A549 (cell line): ENCODE measurements at regions not wholly inside any gene's neighbourhood (a gene's known extent, or its start where the extent isn't known, plus 50 kb on each side); places are given as distances from the start of the nearest gene placed in this dataset.
A peak's percentile ranks its signal among the peaks of the same experiment; 100 is the strongest.

ENCODE experiments used
- ATAC-seq, 2 experiments: fragments of 200-7000 bp in 1 of 2; fragments of >200 bp in 1 of 2; cut with Nextera tagmentation in 1 of 2; cut with Tn5 transposase in 1 of 2; 3 replicates each; pipeline versions ENCODE4 v1.8.0 to v1.9.1; 2018 to 2020; ENCODE audit warnings: mild to moderate bottlenecking in 1 of 2, moderate library complexity in 1 of 2
- CTCF ChIA-PET: fragments of 300-600 bp; sonication (Branson Sonifier 250); formaldehyde crosslinking; extraction: SDS; loops from one replicate; lab custom pipeline; 2021; ENCODE audit warnings: antibody characterized with exemption, inconsistent platforms; lab: Yijun Ruan, JAX
- POLR2A ChIA-PET: fragments of 350-600 bp; formaldehyde crosslinking; extraction: SDS; loops from one replicate; lab custom pipeline; 2021; ENCODE audit warnings: antibody characterized with exemption, inconsistent platforms; lab: Yijun Ruan, JAX
- DNase-seq, 2 experiments: peaks; one replicate each; pipeline versions ENCODE4 v3.0.0 to v3.0.0-alpha.2; 2011 to 2016; ENCODE audit warnings: low read depth in 1 of 2, low spot score in 1 of 2
- FAIRE-seq: peaks from 2 replicates; lab custom pipeline; 2011; peaks lifted over from hg19 to GRCh38; lab: Jason Lieb, UNC
- H3K27ac ChIP-seq, 2 experiments: fragments of >200 bp; sonication (Bioruptor Twin); formaldehyde crosslinking; 3 replicates each; pipeline ENCODE4 v1.5.1; 2016 to 2017
- H3K4me1 ChIP-seq: fragments of >200 bp; sonication (Bioruptor Twin); formaldehyde crosslinking; 3 replicates; pipeline ENCODE4 v1.6.1; 2016
- H3K4me2 ChIP-seq: fragments of >200 bp; sonication (Bioruptor Twin); formaldehyde crosslinking; 3 replicates; pipeline ENCODE4 v1.6.1; 2016
- H3K4me3 ChIP-seq: fragments of >200 bp; sonication (Bioruptor Twin); formaldehyde crosslinking; 3 replicates; pipeline ENCODE4 v1.5.1; 2016
- H3K9me3 ChIP-seq: fragments of >200 bp; sonication (Bioruptor Twin); formaldehyde crosslinking; 3 replicates; pipeline ENCODE4 v1.6.1; 2016
- CEBPB ChIP-seq, 2 experiments: fragments of >200 bp in 1 of 2; sonication (Bioruptor Twin) in 1 of 2; formaldehyde crosslinking in 1 of 2; IDR thresholded peaks; 2 replicates each; pipeline ENCODE4 v1.6.1; 2012 to 2016
- CHD4 ChIP-seq: fragments of 200-600 bp; sonication (generic); IDR thresholded peaks from 2 replicates; pipeline ENCODE4 v1.6.1; 2016; ENCODE audit warnings: antibody characterized with exemption, mild to moderate bottlenecking, borderline replicate concordance
- CTCF ChIP-seq: fragments of >200 bp; sonication (Bioruptor Twin); formaldehyde crosslinking; IDR thresholded peaks from 3 replicates; pipeline ENCODE4 v1.5.1; 2016
- EHMT2 ChIP-seq: fragments of 200-600 bp; sonication (generic); IDR thresholded peaks from 2 replicates; pipeline ENCODE4 v1.6.1; 2016; ENCODE audit warnings: antibody characterized with exemption, low read depth, mild to moderate bottlenecking, moderate library complexity
- EP300 ChIP-seq, 2 experiments: fragments of >200 bp; sonication (Bioruptor Twin); formaldehyde crosslinking; IDR thresholded peaks; 2 replicates in 1 of 2; 3 replicates in 1 of 2; pipeline ENCODE4 v1.6.1; 2016 to 2017
- ESRRA ChIP-seq: fragments of 150-350 bp; IDR thresholded peaks from 2 replicates; pipeline ENCODE4 v1.6.1; 2014; ENCODE audit warnings: mild to moderate bottlenecking, low read length, borderline replicate concordance
- HES2 ChIP-seq: fragments of >200 bp; sonication (Bioruptor Twin); formaldehyde crosslinking; IDR thresholded peaks from 2 replicates; pipeline ENCODE4 v1.6.1; 2016
- HOXB13 ChIP-seq: fragments of 250-450 bp; sonication (Bioruptor Pico); IDR thresholded peaks from 2 replicates; pipeline ENCODE4 v1.5.0; 2020; ENCODE audit warnings: low read depth, mild to moderate bottlenecking, moderate library complexity
- JUN ChIP-seq, 2 experiments: fragments of >200 bp; sonication (Bioruptor Twin); formaldehyde crosslinking; IDR thresholded peaks; 2 replicates in 1 of 2; 3 replicates in 1 of 2; pipeline ENCODE4 v1.6.1; 2016 to 2017
- JUNB ChIP-seq: fragments of >200 bp; sonication (Bioruptor Twin); formaldehyde crosslinking; IDR thresholded peaks from 2 replicates; pipeline ENCODE4 v1.6.1; 2016
- KDM5A ChIP-seq: fragments of 200-600 bp; sonication (generic); IDR thresholded peaks from 2 replicates; pipeline ENCODE4 v1.6.1; 2016; ENCODE audit warnings: antibody characterized with exemption, mild to moderate bottlenecking
- MAZ ChIP-seq: fragments of 150-350 bp; IDR thresholded peaks from 2 replicates; pipeline ENCODE4 v1.6.1; 2014; ENCODE audit warnings: antibody characterized with exemption, low read depth, low read length, borderline replicate concordance
- NFE2L2 ChIP-seq: fragments of 150-350 bp; conservative IDR thresholded peaks from 2 replicates; pipeline ENCODE4 v1.6.1; 2014; ENCODE audit warnings: low read length
- NPAS2 ChIP-seq: fragments of 250-450 bp; sonication (Bioruptor Pico); IDR thresholded peaks from 2 replicates; pipeline ENCODE4 v1.8.0; 2022; ENCODE audit warnings: mild to moderate bottlenecking, moderate library complexity, borderline replicate concordance
- NR3C1 ChIP-seq: fragments of >200 bp; sonication (Bioruptor Twin); formaldehyde crosslinking; IDR thresholded peaks from 3 replicates; pipeline ENCODE4 v1.6.1; 2017
- PHF8 ChIP-seq: fragments of 200-600 bp; sonication (generic); IDR thresholded peaks from 2 replicates; pipeline ENCODE4 v1.6.1; 2016; ENCODE audit warnings: low read depth, mild to moderate bottlenecking, antibody characterized with exemption, moderate library complexity, borderline replicate concordance
- RFX5 ChIP-seq: fragments of 450-650 bp; IDR thresholded peaks from 2 replicates; pipeline ENCODE4 v1.7.1; 2014; ENCODE audit warnings: antibody characterized with exemption, mild to moderate bottlenecking, moderate library complexity
- SREBF2 ChIP-seq: fragments of 450-650 bp; IDR thresholded peaks from 2 replicates; pipeline ENCODE4 v1.6.1; 2014; ENCODE audit warnings: mild to moderate bottlenecking, moderate library complexity
- TFCP2L1 ChIP-seq: fragments of 250-450 bp; sonication (Bioruptor Pico); IDR thresholded peaks from 2 replicates; pipeline ENCODE4 v1.5.0; 2021; ENCODE audit warnings: mild to moderate bottlenecking
- ZC3H11A ChIP-seq: fragments of 450-650 bp; IDR thresholded peaks from 2 replicates; pipeline ENCODE4 v1.6.1; 2014; ENCODE audit warnings: antibody characterized with exemption, mild to moderate bottlenecking
- ZFP36 ChIP-seq: fragments of 450-650 bp; IDR thresholded peaks from 2 replicates; pipeline ENCODE4 v1.6.1; 2014; ENCODE audit warnings: borderline replicate concordance; ENCODE audit not compliant: partially characterized antibody
- ZNF302 ChIP-seq: fragments of 250-450 bp; sonication (Bioruptor Pico); IDR thresholded peaks from 2 replicates; pipeline ENCODE4 v1.9.0; 2021; ENCODE audit warnings: inconsistent platforms, mild to moderate bottlenecking, moderate library complexity
- ZSCAN20 ChIP-seq: fragments of 250-450 bp; sonication (Bioruptor Pico); IDR thresholded peaks from 2 replicates; pipeline ENCODE4 v1.8.0; 2022; ENCODE audit warnings: mild to moderate bottlenecking, moderate library complexity
- WGBS: methylation state at CpG from one replicate; pipeline ENCODE4 v1.1.6; 2017; ENCODE audit errors: missing lambda C conversion rate; 5-methylcytosine and 5-hydroxymethylcytosine counted together
- TF ChIP-seq, protein P1 (sequence below): fragments of 150-350 bp; IDR thresholded peaks from 2 replicates; pipeline ENCODE4 v1.6.1; 2014; ENCODE audit warnings: low read depth, mild to moderate bottlenecking, low read length
- TF ChIP-seq, protein P2 (sequence below): fragments of >200 bp; sonication (Bioruptor Twin); formaldehyde crosslinking; IDR thresholded peaks from 3 replicates; pipeline ENCODE4 v1.6.1; 2016
- TF ChIP-seq, protein P3 (sequence below): fragments of 450-650 bp; IDR thresholded peaks from 2 replicates; pipeline ENCODE4 v1.6.1; 2014; ENCODE audit warnings: antibody characterized with exemption
- TF ChIP-seq, protein P4 (sequence below): IDR thresholded peaks from 2 replicates; pipeline ENCODE4 v1.6.1; 2012
- TF ChIP-seq, protein P5 (sequence below): fragments of 250-450 bp; sonication (Bioruptor Pico); IDR thresholded peaks from 2 replicates; pipeline ENCODE4 v1.5.0; 2020; ENCODE audit warnings: low read depth, mild to moderate bottlenecking, moderate library complexity

- 0% methylated on average over 1 of the region's 1 CpG for WGBS
- no peaks in the 10 kb centered on the region for H3K4me1 ChIP-seq
- no peak overlapping the region for H3K4me2 ChIP-seq
- TF ChIP-seq RFX5: no peak
- TF ChIP-seq HES2: peak; percentile 77
- TF ChIP-seq JUNB: peak; percentile 44; the same call in 1 of the 2 replicates
- TF ChIP-seq ZC3H11A: no peak
- peak; percentile 49 to 78; a peak in 3 of 4 replicates for TF ChIP-seq CEBPB (IDR thresholded peaks at IDR 0.05)
- no peak for TF ChIP-seq ZFP36
- no peak for TF ChIP-seq PHF8
- no peak for TF ChIP-seq NR3C1
- TF ChIP-seq, protein P1, sequence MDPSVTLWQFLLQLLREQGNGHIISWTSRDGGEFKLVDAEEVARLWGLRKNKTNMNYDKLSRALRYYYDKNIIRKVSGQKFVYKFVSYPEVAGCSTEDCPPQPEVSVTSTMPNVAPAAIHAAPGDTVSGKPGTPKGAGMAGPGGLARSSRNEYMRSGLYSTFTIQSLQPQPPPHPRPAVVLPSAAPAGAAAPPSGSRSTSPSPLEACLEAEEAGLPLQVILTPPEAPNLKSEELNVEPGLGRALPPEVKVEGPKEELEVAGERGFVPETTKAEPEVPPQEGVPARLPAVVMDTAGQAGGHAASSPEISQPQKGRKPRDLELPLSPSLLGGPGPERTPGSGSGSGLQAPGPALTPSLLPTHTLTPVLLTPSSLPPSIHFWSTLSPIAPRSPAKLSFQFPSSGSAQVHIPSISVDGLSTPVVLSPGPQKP: no peak
- TF ChIP-seq, protein P2, sequence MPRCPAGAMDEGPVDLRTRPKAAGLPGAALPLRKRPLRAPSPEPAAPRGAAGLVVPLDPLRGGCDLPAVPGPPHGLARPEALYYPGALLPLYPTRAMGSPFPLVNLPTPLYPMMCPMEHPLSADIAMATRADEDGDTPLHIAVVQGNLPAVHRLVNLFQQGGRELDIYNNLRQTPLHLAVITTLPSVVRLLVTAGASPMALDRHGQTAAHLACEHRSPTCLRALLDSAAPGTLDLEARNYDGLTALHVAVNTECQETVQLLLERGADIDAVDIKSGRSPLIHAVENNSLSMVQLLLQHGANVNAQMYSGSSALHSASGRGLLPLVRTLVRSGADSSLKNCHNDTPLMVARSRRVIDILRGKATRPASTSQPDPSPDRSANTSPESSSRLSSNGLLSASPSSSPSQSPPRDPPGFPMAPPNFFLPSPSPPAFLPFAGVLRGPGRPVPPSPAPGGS: 0 out of 3 replicates have a peak, but pooled peaks have one; percentile 47
- TF ChIP-seq CHD4: no peak
- TF ChIP-seq SREBF2: no peak
- FAIRE-seq (no peak), ATAC-seq (no peak), DNase-seq (peak in 1 of 2 experiments; percentile 25)
- H3K9me3 ChIP-seq: no peaks in the 10 kb centered on the region
- no peak overlapping the region for H3K27ac ChIP-seq
- POLR2A ChIA-PET: no interaction called here
- CTCF ChIA-PET: no interaction called here
- no peak overlapping the region for H3K4me3 ChIP-seq
Observed at GRCh38 chr5:90119531-90119971, 290.0 kb downstream of the CETN3 start.

- 32% methylated on average over 1 of the region's 1 CpG for WGBS
- CTCF ChIA-PET: no interaction called here
- TF ChIP-seq, protein P3, sequence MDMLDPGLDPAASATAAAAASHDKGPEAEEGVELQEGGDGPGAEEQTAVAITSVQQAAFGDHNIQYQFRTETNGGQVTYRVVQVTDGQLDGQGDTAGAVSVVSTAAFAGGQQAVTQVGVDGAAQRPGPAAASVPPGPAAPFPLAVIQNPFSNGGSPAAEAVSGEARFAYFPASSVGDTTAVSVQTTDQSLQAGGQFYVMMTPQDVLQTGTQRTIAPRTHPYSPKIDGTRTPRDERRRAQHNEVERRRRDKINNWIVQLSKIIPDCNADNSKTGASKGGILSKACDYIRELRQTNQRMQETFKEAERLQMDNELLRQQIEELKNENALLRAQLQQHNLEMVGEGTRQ: no peak
- TF ChIP-seq CTCF: no peak
- TF ChIP-seq KDM5A: no peak
- TF ChIP-seq ZSCAN20 (CRISPR knock-in tag): no peak
- TF ChIP-seq NPAS2 (CRISPR knock-in tag): no peak
- no peak for TF ChIP-seq SREBF2
- TF ChIP-seq EHMT2: no peak
- TF ChIP-seq EP300 (IDR thresholded peaks at IDR 0.05): no peak
- TF ChIP-seq TFCP2L1 (CRISPR knock-in tag): no peak
- TF ChIP-seq ESRRA: no peak
- no peak for TF ChIP-seq PHF8
- TF ChIP-seq HOXB13 (CRISPR knock-in tag): no peak
- TF ChIP-seq NFE2L2: no peak
- TF ChIP-seq, protein P4, sequence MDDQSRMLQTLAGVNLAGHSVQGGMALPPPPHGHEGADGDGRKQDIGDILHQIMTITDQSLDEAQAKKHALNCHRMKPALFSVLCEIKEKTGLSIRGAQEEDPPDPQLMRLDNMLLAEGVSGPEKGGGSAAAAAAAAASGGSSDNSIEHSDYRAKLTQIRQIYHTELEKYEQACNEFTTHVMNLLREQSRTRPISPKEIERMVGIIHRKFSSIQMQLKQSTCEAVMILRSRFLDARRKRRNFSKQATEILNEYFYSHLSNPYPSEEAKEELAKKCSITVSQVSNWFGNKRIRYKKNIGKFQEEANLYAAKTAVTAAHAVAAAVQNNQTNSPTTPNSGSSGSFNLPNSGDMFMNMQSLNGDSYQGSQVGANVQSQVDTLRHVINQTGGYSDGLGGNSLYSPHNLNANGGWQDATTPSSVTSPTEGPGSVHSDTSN: no peak
- TF ChIP-seq, protein P5, sequence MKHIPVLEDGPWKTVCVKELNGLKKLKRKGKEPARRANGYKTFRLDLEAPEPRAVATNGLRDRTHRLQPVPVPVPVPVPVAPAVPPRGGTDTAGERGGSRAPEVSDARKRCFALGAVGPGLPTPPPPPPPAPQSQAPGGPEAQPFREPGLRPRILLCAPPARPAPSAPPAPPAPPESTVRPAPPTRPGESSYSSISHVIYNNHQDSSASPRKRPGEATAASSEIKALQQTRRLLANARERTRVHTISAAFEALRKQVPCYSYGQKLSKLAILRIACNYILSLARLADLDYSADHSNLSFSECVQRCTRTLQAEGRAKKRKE: no peak
- TF ChIP-seq ZNF302 (CRISPR knock-in tag): no peak
- no peak for TF ChIP-seq JUN (IDR thresholded peaks at IDR 0.05)
- TF ChIP-seq MAZ: no peak
- TF ChIP-seq ZFP36: no peak
- TF ChIP-seq CEBPB (IDR thresholded peaks at IDR 0.05): no peak
- Histone ChIP-seq H3K27ac (no peak overlapping the region), H3K9me3 (no peaks in the 10 kb centered on the region), H3K4me2 (no peak overlapping the region), H3K4me3 (no peak overlapping the region), H3K4me1 (no peaks in the 10 kb centered on the region)
- DNase-seq (no peak), FAIRE-seq (no peak), ATAC-seq (no peak)
- POLR2A ChIA-PET: no interaction called here
Observed at GRCh38 chr5:90117005-90117404, 292.6 kb downstream of the CETN3 start.
